Right kidney (tissue), 1 donor: ENCODE measurements at regions not wholly inside any gene's neighbourhood (a gene's known extent, or its start where the extent isn't known, plus 50 kb on each side); places are given as distances from the start of the nearest gene placed in this dataset.

Experiments used
- DNase-seq: peaks from one replicate; pipeline ENCODE4 v3.0.0-alpha.2; 2016

GRCh38 chr11:80650966-80651365, 1210.1 kb upstream of the TENM4 start:
- DNase-seq, result no peak

- no peak for DNase-seq
These were observed 1208.4 kb upstream of the TENM4 start for GRCh38 chr11:80649186-80649585.

- no peak for DNase-seq
These were observed 1197.5 kb upstream of the TENM4 start for GRCh38 chr11:80638296-80638695.

- DNase-seq, result no peak
These were observed 1196.7 kb upstream of the TENM4 start for GRCh38 chr11:80637571-80637970.

- no peak for DNase-seq
These were observed 1196.2 kb upstream of the TENM4 start for GRCh38 chr11:80636999-80637398.

GRCh38 chr11:80635178-80635577, 1194.3 kb upstream of the TENM4 start:
- no peak for DNase-seq

- DNase-seq, result no peak
These were observed 1191.9 kb upstream of the TENM4 start for GRCh38 chr11:80632691-80633090.

- DNase-seq, result no peak
These were observed 1191.3 kb upstream of the TENM4 start for GRCh38 chr11:80632156-80632555.

GRCh38 chr11:80629466-80629865, 1188.6 kb upstream of the TENM4 start:
- no peak for DNase-seq

- no peak for DNase-seq
These were observed 1186.5 kb upstream of the TENM4 start for GRCh38 chr11:80627364-80627763.

- no peak for DNase-seq
These were observed 1185.9 kb upstream of the TENM4 start for GRCh38 chr11:80626721-80627120.

- no peak for DNase-seq
These were observed 1184.7 kb upstream of the TENM4 start for GRCh38 chr11:80625563-80625962.

GRCh38 chr11:80621871-80622270, 1181.0 kb upstream of the TENM4 start:
- no peak for DNase-seq

- no peak for DNase-seq
These were observed 1180.0 kb upstream of the TENM4 start for GRCh38 chr11:80620867-80621266.

GRCh38 chr11:80617156-80617555, 1176.3 kb upstream of the TENM4 start:
- DNase-seq, result no peak

- DNase-seq, result no peak
These were observed 1175.4 kb upstream of the TENM4 start for GRCh38 chr11:80616070-80616800.

GRCh38 chr11:80613655-80614054, 1172.8 kb upstream of the TENM4 start:
- DNase-seq, result no peak

- DNase-seq, result no peak
These were observed 1169.7 kb upstream of the TENM4 start for GRCh38 chr11:80610516-80610915.

GRCh38 chr11:80603472-80603871, 1162.6 kb upstream of the TENM4 start:
- no peak for DNase-seq

GRCh38 chr11:80598905-80599304, 1158.1 kb upstream of the TENM4 start:
- DNase-seq, result no peak

GRCh38 chr11:80596291-80596810, 1155.5 kb upstream of the TENM4 start:
- DNase-seq, result no peak

GRCh38 chr11:80595011-80595410, 1154.2 kb upstream of the TENM4 start:
- no peak for DNase-seq

- no peak for DNase-seq
These were observed 1153.0 kb upstream of the TENM4 start for GRCh38 chr11:80593648-80594374.

GRCh38 chr11:80592546-80592945, 1151.7 kb upstream of the TENM4 start:
- no peak for DNase-seq
